ENCODE measurements at regions not wholly inside any gene's neighbourhood (a gene's known extent, or its start where the extent isn't known, plus 50 kb on each side); places are given as distances from the start of the nearest gene placed in this dataset.
A peak's percentile ranks its signal among the peaks of the same experiment; 100 is the strongest.
"Not testable (repeated sequence)": the region's sequence is repeated elsewhere in the genome, so short reads cannot be mapped to it uniquely, and the experiment has no call there.

- DNase-seq = no peak
Measured at GRCh38 chr12:18008642-18009041, 81.4 kb downstream of the RERGL start.

- DNase-seq = peak; percentile 19
Measured at GRCh38 chr12:17999174-17999801, 90.7 kb downstream of the RERGL start.

- peak; percentile 86 for DNase-seq
Measured at GRCh38 chr12:17992002-17992656, 97.9 kb downstream of the RERGL start.

GRCh38 chr12:17982556-17982955, 107.4 kb downstream of the RERGL start:
- no peak for DNase-seq

- DNase-seq = peak; percentile 56
Measured at GRCh38 chr12:17976202-17976601, 113.8 kb downstream of the RERGL start.

GRCh38 chr12:17975763-17976162, 114.2 kb downstream of the RERGL start:
- no peak for DNase-seq

- no peak for DNase-seq
Measured at GRCh38 chr12:17975239-17975638, 114.8 kb downstream of the RERGL start.

- DNase-seq = peak; percentile 72
Measured at GRCh38 chr12:17971850-17972249, 118.1 kb downstream of the RERGL start.

GRCh38 chr12:17954788-17955187, 135.2 kb downstream of the RERGL start:
- DNase-seq = no peak

DNA sequence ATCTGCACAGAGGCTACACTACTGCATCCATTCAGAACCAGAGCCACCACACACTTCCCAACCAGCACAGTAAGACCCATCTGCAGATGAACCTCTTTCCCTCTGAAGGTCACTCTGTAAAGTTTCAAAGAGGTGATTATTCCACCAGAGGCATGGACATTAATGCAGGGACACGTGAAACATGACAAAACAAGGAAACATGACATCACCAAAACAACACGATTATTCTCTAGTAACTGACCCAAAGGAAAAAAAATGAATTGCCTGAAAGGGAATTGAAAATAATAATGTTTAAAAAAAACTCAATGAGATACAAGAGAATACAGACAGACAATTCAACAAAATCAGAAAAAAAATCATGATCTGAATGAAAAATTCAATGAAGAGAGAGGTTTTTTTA, 139.1 kb downstream of the RERGL start:
- no peak for DNase-seq

DNA sequence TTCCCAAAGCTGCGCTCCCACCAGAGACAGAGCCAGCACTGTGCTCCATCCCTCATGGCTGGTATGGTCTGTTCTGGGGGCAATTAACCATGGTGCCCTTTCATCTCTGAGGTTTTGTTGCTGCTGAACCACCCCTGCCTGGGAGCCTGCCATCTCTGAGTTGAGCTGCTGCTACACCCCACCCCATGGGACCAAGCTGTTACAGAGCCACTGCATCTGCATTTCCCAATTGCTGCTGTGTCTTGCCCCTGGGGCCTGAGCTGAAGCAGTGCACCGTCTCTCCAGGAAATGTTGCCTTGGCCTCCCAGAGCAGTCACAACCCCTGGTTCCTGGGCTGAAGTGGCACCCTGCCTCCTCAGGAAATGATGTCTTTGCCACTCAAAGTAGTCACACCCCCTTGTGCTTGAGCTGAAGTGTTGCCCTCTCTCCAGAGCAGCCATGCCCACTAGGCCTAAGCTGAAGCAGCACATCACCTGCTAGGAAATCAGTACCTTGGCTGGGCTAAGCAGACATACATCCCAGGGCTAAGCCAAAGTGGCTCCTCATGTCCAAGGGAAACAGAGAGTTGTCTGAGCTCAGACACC, 140.3 kb downstream of the RERGL start:
- DNase-seq = peak; percentile 76

- peak; percentile 92 for DNase-seq
Measured at GRCh38 chr12:17928708-17929366, 161.2 kb downstream of the RERGL start.

DNA sequence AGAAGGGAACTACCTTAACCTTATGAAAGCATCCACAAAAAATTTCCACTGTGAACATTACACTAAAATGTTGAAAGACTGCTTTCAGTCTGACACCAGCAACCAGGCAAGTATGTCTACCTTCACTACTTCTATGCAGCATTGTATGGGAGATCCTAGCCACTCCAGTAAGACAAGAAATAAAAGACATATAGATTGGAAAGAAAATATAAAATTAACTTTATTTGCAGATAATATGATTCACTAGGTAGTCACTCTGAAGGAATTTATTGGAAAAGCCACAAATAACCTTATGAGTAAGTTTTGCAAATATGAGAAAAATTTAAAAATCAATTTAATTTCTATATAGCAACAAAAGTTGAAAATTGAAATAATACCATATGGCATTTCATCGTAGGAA, 172.0 kb downstream of the RERGL start:
- DNase-seq = no peak

DNA sequence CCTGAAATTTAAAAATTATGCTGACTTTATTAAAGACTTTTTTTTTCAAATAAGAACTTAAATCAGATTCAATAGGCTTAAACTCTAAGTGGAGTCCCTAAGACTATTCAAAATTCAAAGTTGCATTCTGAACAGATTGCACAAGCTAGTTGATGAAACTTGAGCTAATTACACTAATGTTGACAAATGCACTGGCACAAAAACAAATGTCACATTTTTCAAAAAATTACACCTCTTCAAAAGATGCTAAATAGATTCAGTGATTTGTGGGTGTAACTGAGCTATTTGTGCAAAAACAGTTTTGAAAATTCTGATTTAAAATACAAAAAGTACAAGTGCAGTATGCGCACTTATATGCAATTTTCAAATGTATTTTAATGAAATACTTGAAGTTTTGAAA, 205.4 kb downstream of the RERGL start:
- DNase-seq = no peak

- DNase-seq = no peak
Measured at GRCh38 chr12:17878714-17879113, 211.3 kb downstream of the RERGL start.

DNA sequence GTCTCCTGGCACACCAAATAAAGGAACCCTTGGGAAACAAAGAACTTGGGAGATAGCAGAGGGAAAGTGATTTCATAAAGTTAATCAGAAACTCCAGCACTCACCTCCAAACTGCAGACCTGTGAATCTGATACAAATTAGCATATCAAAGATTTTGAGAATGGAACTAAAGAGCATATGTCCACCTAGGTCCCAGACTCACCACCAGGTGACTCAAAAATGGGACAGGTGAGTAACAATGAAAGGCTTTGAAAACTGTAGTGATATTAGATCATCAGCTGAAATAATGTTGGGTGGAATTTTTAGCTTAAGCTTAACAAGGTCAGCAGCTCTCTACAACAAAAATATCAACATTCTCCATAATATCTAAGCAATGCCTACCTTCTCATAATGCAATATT, 214.8 kb downstream of the RERGL start:
- peak; percentile 65 for DNase-seq

DNA sequence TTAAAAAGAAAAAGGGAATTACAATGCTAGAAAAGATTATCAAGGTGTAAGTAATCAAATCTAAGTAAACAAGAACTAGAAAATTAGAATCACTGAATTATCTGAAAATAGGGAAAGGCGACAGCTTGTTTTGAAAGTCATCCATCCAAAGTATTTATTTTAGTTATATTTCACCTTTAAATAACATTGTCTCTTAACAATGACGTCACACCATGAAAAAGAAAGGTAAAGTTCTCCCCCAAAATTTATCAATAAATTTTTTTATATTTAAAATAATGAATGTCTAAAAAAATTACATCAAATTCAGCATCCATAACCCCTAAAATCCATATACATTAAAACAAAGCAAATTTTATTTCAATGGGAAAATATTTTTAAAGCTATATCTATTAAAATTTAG, 223.2 kb downstream of the RERGL start:
- DNase-seq = no peak

- not testable (repeated sequence) for DNase-seq
Measured at GRCh38 chr12:17855548-17855947, 234.4 kb downstream of the RERGL start.

- no peak for DNase-seq
Measured at GRCh38 chr12:17853054-17853453, 236.9 kb downstream of the RERGL start.

GRCh38 chr12:17841496-17841895, 248.5 kb downstream of the RERGL start:
- DNase-seq = no peak

DNA sequence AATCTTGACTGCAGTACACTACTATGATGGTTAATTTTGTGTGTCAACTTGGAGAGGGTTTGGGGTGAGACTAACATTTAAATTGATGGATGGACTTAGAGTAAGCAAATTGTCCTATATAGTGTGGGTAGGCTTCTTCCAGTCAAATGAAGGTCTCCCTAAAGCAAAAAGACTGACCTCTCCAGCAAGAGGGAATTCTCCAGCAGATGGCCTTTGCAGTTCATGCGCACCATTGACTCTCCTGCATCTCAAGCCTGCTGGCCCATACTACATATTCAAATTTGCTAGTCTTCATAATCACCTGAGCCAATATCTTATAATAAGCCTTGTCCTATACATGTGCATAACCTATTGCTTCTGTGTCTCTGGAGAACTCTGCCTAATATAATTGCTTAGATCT, 260.2 kb downstream of the RERGL start:
- DNase-seq = peak; percentile 25

DNA sequence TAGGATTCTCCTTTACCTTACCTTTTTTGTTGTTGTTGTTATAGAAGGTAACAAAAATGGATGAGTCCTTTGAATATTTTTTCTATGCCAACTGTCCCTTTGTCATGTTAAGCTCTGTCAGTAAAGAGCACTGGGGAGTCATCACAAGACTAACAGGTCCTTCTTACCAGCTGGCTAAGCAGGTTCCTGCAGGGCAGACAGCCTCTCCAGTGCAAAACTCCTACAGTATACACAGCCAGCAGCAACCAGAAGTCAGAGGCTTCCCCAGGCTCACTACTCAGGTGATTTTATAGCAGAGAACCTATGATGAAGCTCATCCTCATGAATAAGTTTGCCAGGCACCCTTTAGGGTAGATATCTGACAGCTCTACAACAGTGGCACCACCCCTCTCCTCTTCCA, 271.1 kb downstream of the RERGL start:
- DNase-seq = peak; percentile 44

- DNase-seq = no peak
Measured at GRCh38 chr12:17810399-17810798, 279.6 kb downstream of the RERGL start.

GRCh38 chr12:17809206-17809605, 280.8 kb downstream of the RERGL start:
- DNase-seq = peak; percentile 30

Measured in DMS53 (cell line).